Keratinocyte (primary cell): ENCODE measurements at regions not wholly inside any gene's neighbourhood (a gene's known extent, or its start where the extent isn't known, plus 50 kb on each side); places are given as distances from the start of the nearest gene placed in this dataset.
A peak's percentile ranks its signal among the peaks of the same experiment; 100 is the strongest.

Source experiments
- DNase-seq: peaks from one replicate; pipeline ENCODE4 v3.0.0-alpha.2; 2011; ENCODE audit warnings: low read depth, missing footprints, low spot score
- FAIRE-seq: peaks from 2 replicates; lab custom pipeline; 2011; peaks lifted over from hg19 to GRCh38; lab: Jason Lieb, UNC
- H2AFZ ChIP-seq: 2 replicates; pipeline ENCODE4 v1.6.0; 2012; ENCODE audit warnings: low read length, control low read depth, inconsistent platforms; ENCODE audit not compliant: control insufficient read depth
- H3K27ac ChIP-seq: 2 replicates; pipeline ENCODE4 v1.5.1; 2011; ENCODE audit warnings: low read length; ENCODE audit not compliant: control insufficient read depth, insufficient read depth
- H3K27me3 ChIP-seq: 3 replicates; pipeline ENCODE4 v1.6.0; 2011; ENCODE audit warnings: low read length; ENCODE audit not compliant: control insufficient read depth, insufficient read depth; ENCODE audit errors: extremely low read depth
- H3K36me3 ChIP-seq, 2 experiments: 2 replicates in 1 of 2; 3 replicates in 1 of 2; pipeline ENCODE4 v1.5.1; 2011; ENCODE audit warnings: low read length in 2 of 2, mild to moderate bottlenecking in 1 of 2; ENCODE audit not compliant: control insufficient read depth in 2 of 2, insufficient read depth in 2 of 2; ENCODE audit errors: extremely low read depth in 1 of 2
- H3K4me1 ChIP-seq: 3 replicates; pipeline ENCODE4 v1.5.1; 2011; ENCODE audit warnings: low read length; ENCODE audit not compliant: control insufficient read depth, insufficient read depth; ENCODE audit errors: extremely low read depth
- H3K4me2 ChIP-seq: 3 replicates; pipeline ENCODE4 v1.6.0; 2011; ENCODE audit warnings: low read depth, low read length; ENCODE audit not compliant: control insufficient read depth, insufficient read depth; ENCODE audit errors: extremely low read depth
- H3K4me3 ChIP-seq, 3 experiments: fragments of 200-600 bp in 1 of 3; sonication (generic) in 1 of 3; 2 replicates in 2 of 3; 3 replicates in 1 of 3; pipeline ENCODE4 v1.5.1; 2011 to 2016; ENCODE audit warnings: low read length in 3 of 3, mild to moderate bottlenecking in 3 of 3, control low read depth in 2 of 3, inconsistent platforms in 1 of 3, low read depth in 1 of 3, mixed read lengths in 1 of 3, mixed run types in 1 of 3, moderate library complexity in 1 of 3; ENCODE audit not compliant: control insufficient read depth in 2 of 3, insufficient read depth in 2 of 3; ENCODE audit errors: extremely low read depth in 1 of 3
- H3K79me2 ChIP-seq: 2 replicates; pipeline ENCODE4 v1.6.0; 2012; ENCODE audit warnings: low read length; ENCODE audit not compliant: control insufficient read depth, insufficient read depth
- H3K9ac ChIP-seq: 3 replicates; pipeline ENCODE4 v1.6.0; 2011; ENCODE audit warnings: low read length; ENCODE audit not compliant: control insufficient read depth, insufficient read depth; ENCODE audit errors: extremely low read depth
- H3K9me1 ChIP-seq: 3 replicates; pipeline ENCODE4 v1.6.0; 2011; ENCODE audit warnings: low read length; ENCODE audit not compliant: control insufficient read depth, insufficient read depth; ENCODE audit errors: extremely low read depth
- H3K9me3 ChIP-seq: 2 replicates; pipeline ENCODE4 v1.5.1; 2012; ENCODE audit warnings: low read depth, low read length; ENCODE audit not compliant: control insufficient read depth
- H4K20me1 ChIP-seq: 3 replicates; pipeline ENCODE4 v1.6.0; 2011; ENCODE audit warnings: low read length; ENCODE audit not compliant: control insufficient read depth, insufficient read depth; ENCODE audit errors: extremely low read depth
- CTCF ChIP-seq, 3 experiments: IDR thresholded peaks in 1 of 3; conservative IDR thresholded peaks in 1 of 3; optimal IDR thresholded peaks in 1 of 3; 2 replicates in 2 of 3; 3 replicates in 1 of 3; pipeline versions ENCODE3 to v1.5.1; 2011; ENCODE audit warnings: low read length in 3 of 3, mild to moderate bottlenecking in 3 of 3, moderate library complexity in 2 of 3, control low read depth in 1 of 3, inconsistent platforms in 1 of 3; ENCODE audit not compliant: insufficient read depth in 2 of 3; ENCODE audit errors: extremely low read depth in 1 of 3
- EZH2 ChIP-seq: IDR thresholded peaks from one replicate; pipeline ENCODE4 v1.6.1; 2012; ENCODE audit warnings: inconsistent platforms, mild to moderate bottlenecking, low read length, moderate library complexity
- dilution Hi-C: fragments of 300-500 bp; cut with MboI; formaldehyde crosslinking; loops from one replicate; pipeline ENCODE4 v1.7.0; 2020; ENCODE audit warnings: low sequenced_read_pairs; ENCODE audit not compliant: extremely low pct_ligation_motif_present

- Histone ChIP-seq H3K36me3 (no peaks in the 10 kb centered on the region), H3K27me3 (no peaks in the 10 kb centered on the region), H3K27ac (no peak overlapping the region), H3K9me3 (no peaks in the 10 kb centered on the region), H3K79me2 (no peaks in the 10 kb centered on the region), H3K4me1 (peaks cover 27% of the 10 kb centered on the region), H3K9ac (no peak overlapping the region), H3K4me2 (no peak overlapping the region), H3K4me3 (no peak overlapping the region), H2AFZ (no peak overlapping the region), H4K20me1 (no peaks in the 10 kb centered on the region), H3K9me1 (no peaks in the 10 kb centered on the region)
- no peak for FAIRE-seq
- TF ChIP-seq EZH2 (no peak), CTCF (optimal IDR thresholded peaks at IDR 0.05 in 1 of 3, IDR thresholded peaks at IDR 0.05 in 1 of 3, conservative IDR thresholded peaks at IDR 0.05 in 1 of 3; ENCODE audit: extremely low read depth in 1 of 3, insufficient read depth in 2 of 3, low read length in 3 of 3) (no peak)
- DNase-seq = no peak
- dilution Hi-C loops = no loop called here
Measured at GRCh38 chr11:13214276-13214675, 63.3 kb upstream of the BMAL1 start.

GRCh38 chr11:13215149-13215548, 62.4 kb upstream of the BMAL1 start:
- no peak overlapping the region for H3K4me3 ChIP-seq
- H3K9me1 ChIP-seq = no peaks in the 10 kb centered on the region
- peaks cover 27% of the 10 kb centered on the region for H3K4me1 ChIP-seq
- H3K27ac ChIP-seq = peak overlapping the region; percentile 95
- H3K9me3 ChIP-seq = no peaks in the 10 kb centered on the region
- H3K4me2 ChIP-seq = peak overlapping the region; percentile 88
- H3K9ac ChIP-seq = peak overlapping the region; percentile 66
- no peaks in the 10 kb centered on the region for H3K79me2 ChIP-seq
- no peak for TF ChIP-seq EZH2
- TF ChIP-seq CTCF (optimal IDR thresholded peaks at IDR 0.05 in 1 of 3, IDR thresholded peaks at IDR 0.05 in 1 of 3, conservative IDR thresholded peaks at IDR 0.05 in 1 of 3; ENCODE audit: extremely low read depth in 1 of 3, insufficient read depth in 2 of 3, low read length in 3 of 3) = no peak
- H4K20me1 ChIP-seq = no peaks in the 10 kb centered on the region
- no peak overlapping the region for H2AFZ ChIP-seq
- peak; percentile 91 for FAIRE-seq
- H3K27me3 ChIP-seq = no peaks in the 10 kb centered on the region
- H3K36me3 ChIP-seq = no peaks in the 10 kb centered on the region
- dilution Hi-C loops = no loop called here
- no peak for DNase-seq
